ENCODE measurements at regions not wholly inside any gene's neighbourhood (a gene's known extent, or its start where the extent isn't known, plus 50 kb on each side); places are given as distances from the start of the nearest gene placed in this dataset.
A peak's percentile ranks its signal among the peaks of the same experiment; 100 is the strongest.
"Not testable (repeated sequence)": the region's sequence is repeated elsewhere in the genome, so short reads cannot be mapped to it uniquely, and the experiment has no call there.

DNA sequence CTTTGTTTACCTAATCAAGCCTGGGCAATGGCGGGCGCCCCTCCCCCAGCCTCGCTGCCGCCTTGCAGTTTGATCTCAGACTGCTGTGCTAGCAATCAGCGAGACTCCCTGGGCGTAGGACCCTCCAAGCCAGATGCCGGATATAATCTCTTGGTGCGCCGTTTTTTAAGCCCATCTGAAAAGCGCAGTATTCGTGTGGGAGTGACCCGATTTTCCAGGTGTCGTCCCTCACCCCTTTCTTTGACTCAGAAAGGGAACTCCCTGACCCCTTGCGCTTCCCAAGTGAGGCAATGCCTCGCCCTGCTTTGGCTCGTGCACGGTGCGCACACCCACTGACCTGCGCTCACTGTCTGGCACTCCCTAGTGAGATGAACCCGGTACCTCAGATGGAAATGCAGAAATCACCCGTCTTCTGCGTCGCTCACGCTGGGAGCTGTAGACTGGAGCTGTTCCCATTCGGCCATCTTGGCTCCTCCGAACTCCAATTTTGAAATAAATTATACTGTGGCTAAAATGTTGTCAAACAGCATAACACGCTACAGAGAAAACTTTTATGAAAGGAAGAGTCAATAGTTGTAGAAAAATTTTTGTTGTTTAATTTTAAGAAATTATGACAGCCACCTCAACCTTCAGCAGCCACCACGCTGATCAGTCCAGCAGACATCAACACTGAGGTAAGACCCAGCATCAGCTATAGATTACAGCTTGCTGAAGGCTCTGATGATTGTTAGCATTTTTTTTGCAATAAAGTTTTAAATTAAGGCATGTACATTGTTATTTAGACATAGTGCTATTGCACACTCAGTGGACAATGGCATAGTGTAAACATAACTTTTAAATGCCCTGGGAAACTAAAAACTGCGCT, 384.7 kb upstream of the DEPDC1 start:
- WGBS (ENCODE audit: insufficient coverage) = 92% methylated on average over 18 of the region's 29 CpGs
- not testable (repeated sequence) for H3K36me3 ChIP-seq (ENCODE audit: control insufficient read depth, insufficient read depth, low read length); H3K27me3 ChIP-seq (ENCODE audit: control insufficient read depth, insufficient read depth, low read length); DNase-seq (ENCODE audit: low read depth in 4 of 6, low spot score in 6 of 6); H3K27ac ChIP-seq (ENCODE audit: low read depth, low read length); H3K9me3 ChIP-seq (ENCODE audit: control insufficient read depth, insufficient read depth, low read length); H3K4me3 ChIP-seq (ENCODE audit: low read depth, low read length); H3K4me1 ChIP-seq (ENCODE audit: control insufficient read depth, insufficient read depth, low read length)

DNA sequence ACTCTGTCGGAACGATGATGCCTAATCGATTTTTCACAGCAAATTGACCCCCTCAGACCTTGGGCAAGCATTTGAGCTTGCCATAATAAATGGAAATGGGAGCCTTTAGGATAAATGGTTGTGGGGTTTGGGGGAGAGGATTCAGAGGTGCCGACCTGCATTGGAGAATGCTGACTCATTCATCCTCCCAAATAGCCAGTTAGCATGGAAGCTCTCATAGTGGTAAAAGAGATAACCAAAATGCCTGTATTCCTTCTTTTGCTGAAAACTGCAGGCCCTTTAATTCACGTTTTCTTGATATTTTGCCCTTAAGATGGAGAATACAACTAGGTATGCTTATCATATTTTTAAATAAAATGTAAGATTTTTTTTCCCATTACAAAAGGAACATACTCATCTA, 392.6 kb upstream of the DEPDC1 start:
- WGBS (ENCODE audit: insufficient coverage) = 40% methylated on average over 1 of the region's 5 CpGs
- DNase-seq (ENCODE audit: low read depth in 4 of 6, low spot score in 6 of 6) = peak in 1 of 6 donors; percentile 76
- Histone ChIP-seq H3K36me3 (ENCODE audit: control insufficient read depth, insufficient read depth, low read length) (no peaks in the 10 kb centered on the region), H3K27ac (ENCODE audit: low read depth, low read length) (no peak overlapping the region), H3K4me1 (ENCODE audit: control insufficient read depth, insufficient read depth, low read length) (no peaks in the 10 kb centered on the region), H3K4me3 (ENCODE audit: low read depth, low read length) (no peak overlapping the region), H3K27me3 (ENCODE audit: control insufficient read depth, insufficient read depth, low read length) (no peaks in the 10 kb centered on the region), H3K9me3 (ENCODE audit: control insufficient read depth, insufficient read depth, low read length) (no peaks in the 10 kb centered on the region)

DNA sequence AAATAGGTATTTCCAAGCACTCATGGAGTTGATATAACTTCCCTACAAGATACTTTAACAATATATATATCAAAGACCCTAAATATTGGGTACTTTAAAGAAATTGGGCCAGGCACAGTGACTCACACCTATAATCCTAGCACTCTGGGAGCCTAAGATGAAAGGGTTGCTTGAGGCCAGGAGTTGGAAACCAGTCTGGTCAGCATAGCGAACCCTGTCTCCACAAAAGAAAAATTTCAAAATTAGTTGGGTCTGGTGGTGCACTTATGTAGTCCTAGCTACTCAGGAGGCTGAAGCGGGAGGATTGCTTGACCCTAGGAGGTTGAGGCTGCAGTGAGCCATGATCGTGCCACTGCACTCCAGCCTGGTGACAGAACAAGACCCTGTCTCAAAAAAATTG, 393.9 kb upstream of the DEPDC1 start:
- H3K36me3 ChIP-seq (ENCODE audit: control insufficient read depth, insufficient read depth, low read length) = no peaks in the 10 kb centered on the region
- no peak overlapping the region for H3K4me3 ChIP-seq (ENCODE audit: low read depth, low read length)
- 100% methylated on average over 1 of the region's 3 CpGs for WGBS (ENCODE audit: insufficient coverage)
- H3K4me1 ChIP-seq (ENCODE audit: control insufficient read depth, insufficient read depth, low read length) = no peaks in the 10 kb centered on the region
- no peaks in the 10 kb centered on the region for H3K27me3 ChIP-seq (ENCODE audit: control insufficient read depth, insufficient read depth, low read length)
- no peaks in the 10 kb centered on the region for H3K9me3 ChIP-seq (ENCODE audit: control insufficient read depth, insufficient read depth, low read length)
- H3K27ac ChIP-seq (ENCODE audit: low read depth, low read length) = no peak overlapping the region
- DNase-seq (ENCODE audit: low read depth in 4 of 6, low spot score in 6 of 6) = no peak

DNA sequence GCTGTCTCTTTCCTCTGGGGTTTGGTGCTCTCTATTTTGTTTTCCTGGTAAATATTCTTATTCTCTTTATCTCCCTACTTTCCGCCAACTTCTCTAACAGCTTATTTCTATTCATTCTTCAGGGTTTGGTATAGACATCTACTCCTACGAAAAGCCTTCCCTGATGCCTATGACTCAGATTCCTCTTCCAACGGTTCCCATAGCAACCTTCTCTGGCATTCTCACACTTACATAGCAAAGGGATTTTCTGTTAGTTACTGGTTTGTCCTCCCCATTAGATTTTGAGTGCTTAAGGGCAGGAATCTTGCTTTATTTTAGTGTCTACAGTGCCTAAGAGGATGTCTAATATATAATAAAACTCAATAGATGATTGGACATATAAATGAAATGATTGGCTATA, 407.6 kb upstream of the DEPDC1 start:
- Histone ChIP-seq H3K27ac (ENCODE audit: low read depth, low read length) (no peak overlapping the region), H3K4me1 (ENCODE audit: control insufficient read depth, insufficient read depth, low read length) (no peaks in the 10 kb centered on the region), H3K9me3 (ENCODE audit: control insufficient read depth, insufficient read depth, low read length) (peaks cover under 1% of the 10 kb centered on the region), H3K36me3 (ENCODE audit: control insufficient read depth, insufficient read depth, low read length) (no peaks in the 10 kb centered on the region), H3K4me3 (ENCODE audit: low read depth, low read length) (no peak overlapping the region), H3K27me3 (ENCODE audit: control insufficient read depth, insufficient read depth, low read length) (no peaks in the 10 kb centered on the region)
- 57% methylated on average over 2 of the region's 3 CpGs for WGBS (ENCODE audit: insufficient coverage)
- DNase-seq (ENCODE audit: low read depth in 4 of 6, low spot score in 6 of 6) = peak in 2 of 6 donors; percentile 63 to 69

DNA sequence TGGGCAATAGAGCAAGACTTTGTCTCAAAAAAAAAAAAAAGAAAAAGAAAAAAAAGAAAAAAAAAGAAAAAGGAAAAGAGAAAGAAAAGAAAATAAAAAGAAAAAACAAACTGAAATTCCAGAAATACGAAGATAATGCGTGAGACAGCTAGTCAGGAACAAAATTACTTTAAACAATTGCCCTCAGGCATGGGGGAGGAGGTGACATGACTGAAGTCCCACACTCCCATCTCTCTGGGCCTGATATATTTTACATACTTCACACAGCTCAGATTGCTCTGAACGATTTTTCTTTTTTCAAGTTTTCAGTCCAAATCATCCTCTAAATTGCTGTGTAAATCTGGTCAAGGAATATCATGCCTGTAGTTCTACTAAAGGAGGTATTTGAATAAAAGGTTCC, 409.5 kb upstream of the DEPDC1 start:
- no peaks in the 10 kb centered on the region for H3K4me1 ChIP-seq (ENCODE audit: control insufficient read depth, insufficient read depth, low read length)
- H3K9me3 ChIP-seq (ENCODE audit: control insufficient read depth, insufficient read depth, low read length) = peaks cover 2% of the 10 kb centered on the region
- H3K27ac ChIP-seq (ENCODE audit: low read depth, low read length) = no peak overlapping the region
- 100% methylated on average over 2 of the region's 3 CpGs for WGBS (ENCODE audit: insufficient coverage)
- H3K4me3 ChIP-seq (ENCODE audit: low read depth, low read length) = no peak overlapping the region
- no peak for DNase-seq (ENCODE audit: low read depth in 4 of 6, low spot score in 6 of 6)
- no peaks in the 10 kb centered on the region for H3K36me3 ChIP-seq (ENCODE audit: control insufficient read depth, insufficient read depth, low read length)
- H3K27me3 ChIP-seq (ENCODE audit: control insufficient read depth, insufficient read depth, low read length) = no peaks in the 10 kb centered on the region

DNA sequence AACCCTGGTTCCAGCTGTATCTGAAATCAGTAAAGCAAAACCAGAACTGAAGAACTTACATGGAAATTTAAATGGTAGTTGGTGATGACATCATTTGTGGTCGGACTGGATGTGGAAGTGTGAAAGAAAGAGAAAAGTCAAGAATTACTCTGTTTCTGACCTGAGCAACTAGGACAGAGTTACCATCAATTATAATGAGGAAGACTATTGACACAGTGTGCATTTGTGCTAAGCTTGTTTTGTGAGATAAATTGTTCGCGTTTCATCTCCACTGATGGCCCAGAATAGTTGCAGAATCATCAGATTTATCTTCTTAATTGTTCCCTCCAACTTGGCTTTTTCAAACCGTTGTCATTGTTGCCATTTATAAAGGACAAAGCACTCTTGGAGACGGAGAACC, 410.6 kb upstream of the DEPDC1 start:
- Histone ChIP-seq H3K4me1 (ENCODE audit: control insufficient read depth, insufficient read depth, low read length) (no peaks in the 10 kb centered on the region), H3K9me3 (ENCODE audit: control insufficient read depth, insufficient read depth, low read length) (peaks cover 2% of the 10 kb centered on the region), H3K36me3 (ENCODE audit: control insufficient read depth, insufficient read depth, low read length) (no peaks in the 10 kb centered on the region), H3K27ac (ENCODE audit: low read depth, low read length) (no peak overlapping the region), H3K27me3 (ENCODE audit: control insufficient read depth, insufficient read depth, low read length) (no peaks in the 10 kb centered on the region), H3K4me3 (ENCODE audit: low read depth, low read length) (no peak overlapping the region)
- DNase-seq (ENCODE audit: low read depth in 4 of 6, low spot score in 6 of 6) = no peak
- WGBS (ENCODE audit: insufficient coverage) = 100% methylated on average over 1 of the region's 5 CpGs

DNA sequence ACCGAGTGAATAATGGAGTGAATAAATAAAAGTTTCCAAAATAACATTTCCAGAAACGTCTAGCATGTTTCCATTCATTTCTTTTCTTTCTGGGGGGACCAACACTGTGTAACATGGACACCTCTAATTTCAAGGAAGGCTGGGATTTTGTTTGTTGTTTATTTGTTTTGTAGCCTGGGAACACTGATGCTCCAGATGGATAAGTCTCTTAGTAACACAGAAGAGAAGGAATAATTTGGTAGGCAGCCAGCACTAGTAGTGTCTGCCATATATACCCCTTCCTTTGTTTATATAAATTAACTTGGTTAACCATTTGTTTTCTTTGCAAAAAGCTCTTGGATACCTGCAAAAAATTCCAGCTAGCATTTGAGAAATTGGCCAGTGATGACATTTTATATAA, 411.4 kb upstream of the DEPDC1 start:
- peak in 2 of 6 donors; percentile 47 to 50 for DNase-seq (ENCODE audit: low read depth in 4 of 6, low spot score in 6 of 6)
- Histone ChIP-seq H3K27ac (ENCODE audit: low read depth, low read length) (no peak overlapping the region), H3K27me3 (ENCODE audit: control insufficient read depth, insufficient read depth, low read length) (no peaks in the 10 kb centered on the region), H3K4me3 (ENCODE audit: low read depth, low read length) (no peak overlapping the region), H3K36me3 (ENCODE audit: control insufficient read depth, insufficient read depth, low read length) (no peaks in the 10 kb centered on the region), H3K4me1 (ENCODE audit: control insufficient read depth, insufficient read depth, low read length) (no peaks in the 10 kb centered on the region), H3K9me3 (ENCODE audit: control insufficient read depth, insufficient read depth, low read length) (peaks cover 2% of the 10 kb centered on the region)
- WGBS (ENCODE audit: insufficient coverage) = no CpG with 5 or more reads among the region's 2 CpGs

DNA sequence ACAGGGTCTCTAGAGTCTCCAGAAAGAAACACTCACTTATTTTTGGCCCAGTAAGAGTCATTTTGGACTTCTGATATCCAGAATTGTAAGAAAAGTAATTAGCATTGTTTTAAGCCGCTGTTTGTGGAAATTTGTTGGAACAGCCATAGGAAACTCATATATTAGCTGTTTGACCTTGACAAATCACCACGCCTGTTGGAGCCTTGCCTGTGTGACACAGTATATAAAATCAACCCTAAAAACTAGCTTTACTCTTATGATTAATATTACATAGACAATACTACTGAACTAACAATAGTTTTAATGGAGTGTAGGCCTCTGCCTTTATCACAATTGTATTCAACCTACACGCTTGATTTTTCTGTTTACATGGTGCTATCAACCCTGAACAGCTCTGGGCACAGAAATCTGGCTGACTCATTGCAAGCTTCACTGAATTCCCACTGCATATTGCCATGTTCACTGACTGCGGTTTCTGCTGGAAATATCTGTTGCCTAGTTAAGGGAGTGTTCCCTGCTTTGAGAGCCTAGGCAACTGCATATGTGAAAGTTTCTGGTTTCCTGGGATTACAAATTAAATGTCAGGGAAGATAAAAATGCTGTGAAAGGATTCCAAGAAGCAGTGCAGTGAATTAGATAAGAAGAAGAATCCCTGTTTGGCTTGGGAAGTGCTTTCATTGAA, 419.5 kb upstream of the DEPDC1 start:
- Histone ChIP-seq H3K4me1 (ENCODE audit: control insufficient read depth, insufficient read depth, low read length) (no peaks in the 10 kb centered on the region), H3K27me3 (ENCODE audit: control insufficient read depth, insufficient read depth, low read length) (no peaks in the 10 kb centered on the region), H3K27ac (ENCODE audit: low read depth, low read length) (no peak overlapping the region), H3K4me3 (ENCODE audit: low read depth, low read length) (no peak overlapping the region), H3K36me3 (ENCODE audit: control insufficient read depth, insufficient read depth, low read length) (no peaks in the 10 kb centered on the region), H3K9me3 (ENCODE audit: control insufficient read depth, insufficient read depth, low read length) (no peaks in the 10 kb centered on the region)
- peak in 5 of 6 donors; percentile 30 to 81 (median 48) for DNase-seq (ENCODE audit: low read depth in 4 of 6, low spot score in 6 of 6)
- 14% methylated on average over 1 of the region's 4 CpGs for WGBS (ENCODE audit: insufficient coverage)

DNA sequence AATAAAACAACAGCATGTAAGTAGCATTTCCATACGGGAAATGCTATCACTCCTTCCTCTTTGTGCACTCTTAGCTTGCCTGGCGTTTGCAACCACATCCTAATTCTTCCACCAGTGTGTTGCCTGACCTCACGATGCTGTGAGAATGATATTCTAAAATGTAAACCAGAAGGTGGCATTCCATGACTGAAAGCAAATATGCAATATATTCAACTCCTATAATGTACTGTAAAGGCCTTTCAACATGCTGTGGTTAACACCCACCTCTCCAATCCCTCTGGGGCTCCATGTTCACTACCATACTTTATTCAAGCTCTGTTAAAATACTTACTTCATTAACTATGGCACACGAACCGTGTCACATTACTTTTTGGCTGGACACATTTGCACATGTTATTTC, 420.6 kb upstream of the DEPDC1 start:
- H3K27me3 ChIP-seq (ENCODE audit: control insufficient read depth, insufficient read depth, low read length) = no peaks in the 10 kb centered on the region
- no peak overlapping the region for H3K27ac ChIP-seq (ENCODE audit: low read depth, low read length)
- H3K9me3 ChIP-seq (ENCODE audit: control insufficient read depth, insufficient read depth, low read length) = no peaks in the 10 kb centered on the region
- no peak for DNase-seq (ENCODE audit: low read depth in 4 of 6, low spot score in 6 of 6)
- H3K4me1 ChIP-seq (ENCODE audit: control insufficient read depth, insufficient read depth, low read length) = no peaks in the 10 kb centered on the region
- WGBS (ENCODE audit: insufficient coverage) = no CpG with 5 or more reads among the region's 5 CpGs
- H3K36me3 ChIP-seq (ENCODE audit: control insufficient read depth, insufficient read depth, low read length) = no peaks in the 10 kb centered on the region
- H3K4me3 ChIP-seq (ENCODE audit: low read depth, low read length) = no peak overlapping the region

DNA sequence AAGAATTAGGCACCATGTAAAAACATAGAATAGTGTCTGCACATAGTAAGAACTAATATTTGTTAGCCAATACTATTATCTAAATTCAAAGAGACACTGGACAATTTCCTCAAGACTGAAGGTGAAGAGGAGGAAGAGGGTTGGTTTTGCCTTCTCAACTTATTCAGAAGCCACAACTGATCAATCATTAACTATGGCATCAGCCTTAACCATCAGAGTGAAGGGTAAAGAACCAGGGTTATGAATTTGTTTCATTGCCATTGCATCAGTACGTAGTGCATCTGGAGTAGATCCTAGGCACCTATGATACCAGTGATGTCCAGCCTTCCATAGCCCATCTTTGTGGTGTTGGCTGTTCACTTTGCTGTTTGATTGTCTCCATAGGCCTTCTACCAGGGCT, 421.7 kb upstream of the DEPDC1 start:
- DNase-seq (ENCODE audit: low read depth in 4 of 6, low spot score in 6 of 6) = no peak
- Histone ChIP-seq H3K27ac (ENCODE audit: low read depth, low read length) (no peak overlapping the region), H3K27me3 (ENCODE audit: control insufficient read depth, insufficient read depth, low read length) (no peaks in the 10 kb centered on the region), H3K4me1 (ENCODE audit: control insufficient read depth, insufficient read depth, low read length) (no peaks in the 10 kb centered on the region), H3K36me3 (ENCODE audit: control insufficient read depth, insufficient read depth, low read length) (no peaks in the 10 kb centered on the region), H3K9me3 (ENCODE audit: control insufficient read depth, insufficient read depth, low read length) (no peaks in the 10 kb centered on the region), H3K4me3 (ENCODE audit: low read depth, low read length) (no peak overlapping the region)
- WGBS (ENCODE audit: insufficient coverage) = no CpG with 5 or more reads among the region's 1 CpG
